MM.1S (cell line): ENCODE measurements at regions not wholly inside any gene's neighbourhood (a gene's known extent, or its start where the extent isn't known, plus 50 kb on each side); places are given as distances from the start of the nearest gene placed in this dataset.

ENCODE experiments used
- DNase-seq: peaks from one replicate; pipeline ENCODE4 v3.0.0-alpha.2; 2015
- H2AFZ ChIP-seq: fragments of 300-600 bp; sonication (generic); 2 replicates; pipeline ENCODE4 v1.6.0; 2016; ENCODE audit warnings: antibody characterized with exemption, low read length
- H3F3A ChIP-seq: fragments of 300-600 bp; sonication (generic); 2 replicates; pipeline ENCODE4 v1.6.1; 2016; ENCODE audit warnings: mild to moderate bottlenecking, antibody characterized with exemption, low read length, moderate library complexity, mixed read lengths; ENCODE audit not compliant: insufficient read depth
- H3K27ac ChIP-seq: fragments of 300-600 bp; sonication (generic); 2 replicates; pipeline ENCODE4 v1.5.1; 2016; ENCODE audit warnings: mild to moderate bottlenecking, low read length
- H3K27me3 ChIP-seq: fragments of 300-600 bp; sonication (generic); replicated peaks from 2 replicates; pipeline ENCODE4 v1.6.0; 2016; ENCODE audit warnings: low read length; ENCODE audit not compliant: insufficient read depth
- H3K36me3 ChIP-seq: fragments of 300-600 bp; sonication (generic); replicated peaks from 2 replicates; pipeline ENCODE4 v1.6.1; 2016; ENCODE audit warnings: mild to moderate bottlenecking, low read length, mixed read lengths; ENCODE audit not compliant: insufficient read depth
- H3K4me1 ChIP-seq: fragments of 300-600 bp; sonication (generic); 2 replicates; pipeline ENCODE4 v1.6.1; 2016; ENCODE audit warnings: low read length, mixed read lengths
- H3K4me2 ChIP-seq: fragments of 300-600 bp; sonication (generic); 2 replicates; pipeline ENCODE4 v1.6.0; 2016; ENCODE audit warnings: low read depth, low read length
- H3K4me3 ChIP-seq: fragments of 300-600 bp; sonication (generic); 2 replicates; pipeline ENCODE4 v1.5.1; 2016; ENCODE audit warnings: low read length, mixed read lengths
- H3K79me2 ChIP-seq: fragments of 300-600 bp; sonication (generic); 2 replicates; pipeline ENCODE4 v1.6.1; 2016; ENCODE audit warnings: mixed run types, low read length, mixed read lengths
- H3K9ac ChIP-seq: fragments of 300-600 bp; sonication (generic); 2 replicates; pipeline ENCODE4 v1.6.1; 2016; ENCODE audit warnings: low read length, mixed read lengths
- H3K9me2 ChIP-seq: fragments of 300-600 bp; sonication (generic); replicated peaks from 2 replicates; pipeline ENCODE4 v1.6.1; 2016; ENCODE audit warnings: mild to moderate bottlenecking, low read length, mixed read lengths; ENCODE audit not compliant: insufficient read depth
- H3K9me3 ChIP-seq: fragments of 300-600 bp; sonication (generic); replicated peaks from 2 replicates; pipeline ENCODE4 v1.6.1; 2016; ENCODE audit warnings: mild to moderate bottlenecking, low read length, mixed read lengths; ENCODE audit not compliant: insufficient read depth
- H4K20me1 ChIP-seq: fragments of 300-600 bp; sonication (generic); 2 replicates; pipeline ENCODE4 v1.6.1; 2016; ENCODE audit warnings: mild to moderate bottlenecking, low read length, moderate library complexity, mixed read lengths; ENCODE audit not compliant: insufficient read depth
- EZH2 ChIP-seq: fragments of 300-600 bp; sonication (generic); optimal IDR thresholded peaks from 2 replicates; pipeline ENCODE3; 2017; ENCODE audit warnings: low read depth, mild to moderate bottlenecking, antibody characterized with exemption, low read length, mixed read lengths
- EZH2phosphoT487 ChIP-seq: fragments of 300-600 bp; sonication (generic); IDR thresholded peaks from 2 replicates; pipeline ENCODE4 v1.6.1; 2018; ENCODE audit warnings: antibody characterized with exemption, low read length
- TF ChIP-seq, protein P1 (sequence below): fragments of 300-600 bp; sonication (generic); IDR thresholded peaks from 2 replicates; pipeline ENCODE4 v1.5.1; 2016; ENCODE audit warnings: antibody characterized with exemption, low read length, mixed read lengths

DNA sequence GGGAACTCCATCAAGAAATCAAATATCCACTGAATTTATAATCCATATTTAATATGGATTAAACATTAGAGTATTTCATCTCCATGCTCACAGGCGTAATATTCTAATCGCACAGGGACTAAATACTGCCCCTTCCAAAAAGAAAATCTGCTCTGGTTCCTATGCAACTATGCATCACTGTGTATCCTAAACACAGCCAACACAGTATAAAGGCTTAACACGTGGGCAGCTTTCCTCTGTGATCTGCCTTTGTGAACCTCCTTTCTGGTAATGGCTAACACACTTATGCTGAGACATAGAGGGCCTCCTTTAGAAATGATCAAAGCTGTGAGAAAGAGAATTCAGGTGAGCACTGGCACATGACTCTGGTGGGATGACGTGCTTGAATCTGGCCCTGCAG lies 110.2 kb downstream of the RAB11FIP2 start:
- Histone ChIP-seq H3K36me3 (no peaks in the 10 kb centered on the region), H3K4me2 (no peak overlapping the region), H3K79me2 (no peaks in the 10 kb centered on the region), H3K9me3 (no peaks in the 10 kb centered on the region), H2AFZ (no peak overlapping the region), H3K27me3 (no peaks in the 10 kb centered on the region), H3K9me2 (no peaks in the 10 kb centered on the region), H3K27ac (no peak overlapping the region), H3K4me1 (no peaks in the 10 kb centered on the region), H3F3A (no peaks in the 10 kb centered on the region), H3K9ac (no peak overlapping the region), H4K20me1 (no peaks in the 10 kb centered on the region), H3K4me3 (no peak overlapping the region)
- TF ChIP-seq EZH2phosphoT487, result no peak
- TF ChIP-seq, protein P1, sequence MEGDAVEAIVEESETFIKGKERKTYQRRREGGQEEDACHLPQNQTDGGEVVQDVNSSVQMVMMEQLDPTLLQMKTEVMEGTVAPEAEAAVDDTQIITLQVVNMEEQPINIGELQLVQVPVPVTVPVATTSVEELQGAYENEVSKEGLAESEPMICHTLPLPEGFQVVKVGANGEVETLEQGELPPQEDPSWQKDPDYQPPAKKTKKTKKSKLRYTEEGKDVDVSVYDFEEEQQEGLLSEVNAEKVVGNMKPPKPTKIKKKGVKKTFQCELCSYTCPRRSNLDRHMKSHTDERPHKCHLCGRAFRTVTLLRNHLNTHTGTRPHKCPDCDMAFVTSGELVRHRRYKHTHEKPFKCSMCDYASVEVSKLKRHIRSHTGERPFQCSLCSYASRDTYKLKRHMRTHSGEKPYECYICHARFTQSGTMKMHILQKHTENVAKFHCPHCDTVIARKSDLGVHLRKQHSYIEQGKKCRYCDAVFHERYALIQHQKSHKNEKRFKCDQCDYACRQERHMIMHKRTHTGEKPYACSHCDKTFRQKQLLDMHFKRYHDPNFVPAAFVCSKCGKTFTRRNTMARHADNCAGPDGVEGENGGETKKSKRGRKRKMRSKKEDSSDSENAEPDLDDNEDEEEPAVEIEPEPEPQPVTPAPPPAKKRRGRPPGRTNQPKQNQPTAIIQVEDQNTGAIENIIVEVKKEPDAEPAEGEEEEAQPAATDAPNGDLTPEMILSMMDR, result no peak
- no peak for TF ChIP-seq EZH2
- no peak for DNase-seq

DNA sequence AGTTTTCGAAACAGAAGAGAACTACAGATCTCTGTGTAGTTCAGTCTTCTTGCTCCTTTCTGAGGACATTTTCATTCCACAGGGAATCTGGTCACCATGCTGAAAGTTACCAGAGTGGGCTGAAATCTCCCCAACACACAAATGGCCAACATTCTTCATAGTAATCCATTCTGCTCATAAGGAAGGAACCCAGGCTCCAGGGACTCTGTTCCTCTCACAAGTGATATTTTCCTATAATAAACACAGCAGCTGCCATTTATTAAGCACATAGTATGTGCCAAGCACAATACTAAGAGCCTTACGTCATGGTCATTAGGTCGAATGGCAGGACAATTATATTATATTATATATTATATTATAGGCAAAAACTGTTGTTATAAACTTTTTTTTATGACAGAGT lies 109.8 kb downstream of the RAB11FIP2 start:
- Histone ChIP-seq H3F3A (no peaks in the 10 kb centered on the region), H3K79me2 (no peaks in the 10 kb centered on the region), H3K27ac (no peak overlapping the region), H2AFZ (no peak overlapping the region), H3K36me3 (no peaks in the 10 kb centered on the region), H3K9ac (no peak overlapping the region), H3K27me3 (no peaks in the 10 kb centered on the region), H3K4me1 (no peaks in the 10 kb centered on the region), H3K4me2 (no peak overlapping the region), H4K20me1 (no peaks in the 10 kb centered on the region), H3K9me3 (no peaks in the 10 kb centered on the region), H3K4me3 (no peak overlapping the region), H3K9me2 (no peaks in the 10 kb centered on the region)
- DNase-seq, result no peak
- TF ChIP-seq EZH2 (no peak), EZH2phosphoT487 (no peak)
- TF ChIP-seq, protein P1, result no peak

DNA sequence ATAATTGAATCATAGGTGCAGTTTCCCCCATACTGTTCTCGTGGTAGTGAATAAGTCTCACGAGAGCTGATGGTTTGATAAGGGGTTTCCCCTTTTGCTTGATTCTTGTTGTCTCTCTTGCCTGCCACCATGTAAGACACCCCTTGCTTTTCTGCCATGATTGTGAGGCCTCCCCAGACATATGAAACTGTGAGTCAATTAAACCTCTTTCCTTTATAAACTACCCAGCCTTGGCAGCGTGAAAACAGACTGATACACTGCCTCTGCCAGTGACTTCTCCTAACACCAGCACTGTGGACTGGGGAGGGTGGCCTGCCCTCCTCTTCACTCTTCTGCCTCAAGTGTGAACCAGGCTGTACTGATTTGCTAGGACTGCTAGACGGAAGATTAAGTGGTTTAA lies 108.6 kb downstream of the RAB11FIP2 start:
- H3K4me2 ChIP-seq, result no peak overlapping the region
- H3K9me2 ChIP-seq, result no peaks in the 10 kb centered on the region
- H3K79me2 ChIP-seq, result no peaks in the 10 kb centered on the region
- TF ChIP-seq EZH2, result no peak
- no peak for TF ChIP-seq EZH2phosphoT487
- TF ChIP-seq, protein P1, result no peak
- H3K9ac ChIP-seq, result no peak overlapping the region
- H3K27ac ChIP-seq, result no peak overlapping the region
- H3K36me3 ChIP-seq, result no peaks in the 10 kb centered on the region
- no peak for DNase-seq
- no peaks in the 10 kb centered on the region for H3K4me1 ChIP-seq
- H4K20me1 ChIP-seq, result no peaks in the 10 kb centered on the region
- H3K27me3 ChIP-seq, result no peaks in the 10 kb centered on the region
- H3K9me3 ChIP-seq, result no peaks in the 10 kb centered on the region
- no peaks in the 10 kb centered on the region for H3F3A ChIP-seq
- no peak overlapping the region for H2AFZ ChIP-seq
- H3K4me3 ChIP-seq, result no peak overlapping the region

DNA sequence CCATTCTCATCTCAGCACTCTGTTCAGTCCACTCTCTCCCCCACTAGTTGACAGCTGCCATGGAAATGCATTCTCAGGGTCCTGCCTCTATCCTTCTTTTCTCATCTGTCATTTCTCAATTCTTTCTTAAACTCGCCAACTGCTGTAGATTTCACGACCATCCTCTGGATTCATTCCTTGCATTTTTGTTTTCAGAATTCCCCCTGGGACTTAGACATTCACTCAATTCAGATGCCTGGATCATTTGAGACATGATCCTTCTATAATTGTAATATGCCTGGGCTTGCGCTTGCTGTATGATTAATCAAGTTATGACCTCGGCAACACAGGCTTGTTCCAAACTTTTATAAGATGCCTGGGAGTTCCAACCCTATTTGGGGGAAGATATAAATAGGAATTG lies 104.5 kb downstream of the RAB11FIP2 start:
- H3K4me1 ChIP-seq, result no peaks in the 10 kb centered on the region
- no peak overlapping the region for H3K27ac ChIP-seq
- H4K20me1 ChIP-seq, result no peaks in the 10 kb centered on the region
- no peaks in the 10 kb centered on the region for H3K9me2 ChIP-seq
- no peak overlapping the region for H3K4me2 ChIP-seq
- H3K9ac ChIP-seq, result no peak overlapping the region
- no peaks in the 10 kb centered on the region for H3F3A ChIP-seq
- no peaks in the 10 kb centered on the region for H3K36me3 ChIP-seq
- no peak overlapping the region for H2AFZ ChIP-seq
- H3K79me2 ChIP-seq, result no peaks in the 10 kb centered on the region
- no peaks in the 10 kb centered on the region for H3K27me3 ChIP-seq
- DNase-seq, result no peak
- no peak overlapping the region for H3K4me3 ChIP-seq
- H3K9me3 ChIP-seq, result no peaks in the 10 kb centered on the region
- TF ChIP-seq EZH2, result no peak
- no peak for TF ChIP-seq EZH2phosphoT487
- TF ChIP-seq, protein P1, result no peak
